ENCODE measurements at regions not wholly inside any gene's neighbourhood (a gene's known extent, or its start where the extent isn't known, plus 50 kb on each side); places are given as distances from the start of the nearest gene placed in this dataset.

DNA sequence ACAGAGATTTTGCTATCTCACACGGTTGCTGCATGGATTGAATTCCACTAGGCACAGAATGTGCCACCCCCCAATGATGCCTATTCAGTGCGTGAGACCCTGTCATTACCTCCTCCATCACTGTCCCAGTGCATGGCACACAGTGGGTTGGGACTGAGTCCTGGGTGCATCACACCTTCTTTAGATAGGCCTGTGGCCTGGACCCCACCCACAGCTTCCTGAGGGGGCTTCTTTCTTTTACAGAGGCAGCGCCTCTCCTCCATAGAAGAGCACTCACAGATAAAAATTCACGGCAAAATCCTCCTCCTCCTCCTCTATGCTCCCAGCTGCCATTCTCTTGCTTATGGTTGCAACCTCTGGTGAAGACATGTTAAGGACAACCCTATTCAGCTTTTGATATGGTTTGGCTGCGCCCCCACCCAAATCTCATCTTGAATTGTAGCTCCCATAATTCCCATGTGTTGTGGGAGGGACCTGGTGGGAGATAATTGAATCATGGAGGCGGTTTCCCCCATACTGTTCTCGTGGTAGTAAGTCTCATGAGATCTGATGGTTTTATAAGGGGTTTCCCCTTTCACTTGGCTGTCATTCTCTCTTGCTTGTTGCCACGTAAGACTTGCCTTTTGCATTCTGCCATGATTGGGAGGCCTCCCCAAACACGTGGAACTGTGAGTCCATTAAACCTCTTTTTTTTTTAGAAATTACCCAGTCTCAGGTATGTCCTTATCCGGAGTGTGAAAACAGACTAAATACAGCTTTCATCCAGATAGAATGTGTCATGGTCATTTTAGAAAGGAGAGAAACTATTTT lies 147.6 kb downstream of the KLF13 start:
- no peak for DNase-seq

DNA sequence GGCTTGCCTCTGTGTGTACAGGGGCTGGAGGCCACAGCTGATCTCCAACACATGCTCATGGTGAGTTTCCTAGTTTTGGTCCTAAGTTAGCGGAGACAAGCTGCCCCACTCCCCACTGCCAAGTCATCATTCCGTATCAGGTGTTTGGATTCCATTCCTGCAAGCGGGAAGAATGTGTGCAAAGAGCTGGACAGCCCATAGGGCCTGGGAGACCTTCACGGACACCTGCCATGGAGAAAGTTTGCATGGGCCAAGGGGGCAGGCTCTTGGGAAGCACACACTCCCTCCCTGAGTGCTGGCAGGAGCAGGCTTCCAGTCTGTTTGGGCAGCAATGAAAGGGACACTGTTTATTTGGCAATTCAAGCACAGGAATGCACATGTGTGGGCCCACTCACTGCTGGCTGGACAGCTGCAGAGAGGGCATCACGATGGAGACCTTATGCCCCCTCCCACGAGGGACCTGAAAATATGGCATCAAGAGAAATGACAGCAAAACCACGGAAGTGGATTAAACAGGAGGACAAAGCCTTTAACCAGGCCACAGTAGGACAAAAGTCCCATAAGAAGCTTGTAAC lies 149.7 kb downstream of the KLF13 start:
- no peak for DNase-seq

DNA sequence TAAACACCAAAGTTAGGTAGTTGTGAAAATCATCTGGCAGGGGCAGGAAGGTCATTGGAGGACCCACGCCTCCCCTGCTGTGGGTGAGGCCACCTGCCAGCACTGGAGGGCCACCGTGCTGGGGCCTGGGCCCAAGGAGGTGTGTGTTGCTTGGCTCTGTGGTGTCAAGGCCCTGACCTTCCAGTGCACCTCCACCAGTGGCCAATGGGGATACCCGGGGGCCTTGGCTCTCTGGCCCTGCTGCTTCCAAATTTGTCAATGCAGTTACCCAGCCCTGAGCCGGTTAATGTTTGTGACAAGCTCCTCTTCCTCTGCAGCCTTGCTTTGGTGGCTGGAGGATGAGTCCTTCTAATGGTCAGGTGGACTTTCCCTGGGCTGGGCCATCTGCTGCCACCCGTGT lies 150.2 kb downstream of the KLF13 start:
- DNase-seq, result no peak

DNA sequence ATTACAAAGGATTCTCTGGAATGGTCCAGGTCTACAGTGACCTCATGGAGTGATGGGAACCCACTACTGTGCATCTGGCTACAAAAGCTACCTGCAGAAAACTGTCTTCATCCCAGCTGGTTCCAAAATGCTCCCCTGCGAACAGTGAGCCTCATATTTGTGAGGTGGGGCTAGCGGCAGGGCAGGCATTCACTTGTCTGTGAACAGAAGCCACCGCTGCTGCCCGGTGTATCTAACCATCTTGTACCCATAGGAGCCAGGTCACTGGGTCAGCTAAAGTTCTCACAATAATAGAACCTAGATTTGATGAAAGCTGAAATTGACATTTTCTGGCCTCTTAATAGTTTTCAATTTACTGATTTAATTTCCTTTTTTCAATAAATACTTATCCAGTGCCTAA lies 150.7 kb downstream of the KLF13 start:
- no peak for DNase-seq

DNA sequence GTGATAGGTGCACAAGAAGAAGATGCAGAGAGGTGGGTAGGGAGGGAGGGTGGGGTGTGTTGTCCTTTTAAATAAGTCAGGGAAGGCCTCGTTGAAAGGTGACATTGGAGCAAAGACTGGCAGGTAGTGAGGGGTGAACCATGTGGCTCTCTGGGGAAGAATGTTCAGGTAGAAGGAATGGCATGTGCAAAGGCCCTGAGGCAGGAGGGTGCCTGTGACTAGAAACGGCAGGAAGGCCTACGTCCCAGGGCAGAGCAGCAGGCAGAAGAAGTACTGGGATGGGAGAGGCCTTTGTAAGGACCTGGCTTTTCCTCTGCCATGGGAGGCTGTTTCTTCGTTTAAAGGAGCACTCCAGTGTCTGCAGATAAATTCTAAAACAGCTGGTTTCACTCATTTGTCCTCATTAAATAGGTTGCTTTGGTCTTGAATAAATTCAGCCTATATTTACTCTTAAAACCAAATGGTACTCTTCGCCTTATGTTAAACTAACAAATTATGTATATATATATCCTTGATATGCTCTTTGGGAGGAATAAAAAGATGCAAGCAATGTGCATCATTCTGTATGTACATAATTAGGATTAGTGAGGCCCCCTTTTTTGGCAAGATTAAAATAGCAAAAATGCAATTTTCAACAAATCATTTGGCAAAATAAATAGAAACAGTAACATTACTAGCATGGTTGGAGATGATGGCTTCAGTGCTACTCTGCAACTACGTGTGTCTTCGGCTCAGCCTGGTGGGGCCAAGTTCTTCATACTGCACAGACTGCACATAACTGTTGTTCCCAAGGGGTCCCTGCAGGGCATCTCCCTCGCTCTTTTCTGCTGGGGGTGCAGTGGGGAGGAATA lies 151.4 kb downstream of the KLF13 start:
- no peak for DNase-seq

DNA sequence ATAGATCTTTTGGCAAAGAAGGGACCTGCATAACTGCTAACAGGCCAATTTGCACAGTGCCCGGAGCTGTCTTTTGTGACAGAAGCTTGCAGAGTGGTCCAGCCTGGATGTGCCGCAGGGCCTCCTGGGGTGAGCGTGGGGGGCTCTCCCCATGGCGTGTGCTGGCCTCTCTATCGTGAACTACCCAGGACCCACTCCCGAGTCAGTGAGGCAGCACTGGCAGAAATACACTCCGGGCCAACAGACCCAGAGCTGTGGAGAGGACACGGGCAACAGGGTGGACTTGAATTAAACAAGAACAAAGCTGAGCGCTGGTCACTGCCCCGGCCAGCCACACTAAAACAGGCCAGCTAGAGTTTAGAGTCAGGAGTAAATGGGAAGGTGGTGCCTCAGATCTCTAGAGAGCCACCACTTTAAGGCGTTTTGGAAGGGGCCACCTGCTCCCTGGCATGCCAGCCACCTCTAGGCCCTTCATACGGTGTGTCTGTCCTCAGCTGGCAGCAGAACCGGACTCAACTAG lies 152.1 kb downstream of the KLF13 start:
- no peak for DNase-seq

DNA sequence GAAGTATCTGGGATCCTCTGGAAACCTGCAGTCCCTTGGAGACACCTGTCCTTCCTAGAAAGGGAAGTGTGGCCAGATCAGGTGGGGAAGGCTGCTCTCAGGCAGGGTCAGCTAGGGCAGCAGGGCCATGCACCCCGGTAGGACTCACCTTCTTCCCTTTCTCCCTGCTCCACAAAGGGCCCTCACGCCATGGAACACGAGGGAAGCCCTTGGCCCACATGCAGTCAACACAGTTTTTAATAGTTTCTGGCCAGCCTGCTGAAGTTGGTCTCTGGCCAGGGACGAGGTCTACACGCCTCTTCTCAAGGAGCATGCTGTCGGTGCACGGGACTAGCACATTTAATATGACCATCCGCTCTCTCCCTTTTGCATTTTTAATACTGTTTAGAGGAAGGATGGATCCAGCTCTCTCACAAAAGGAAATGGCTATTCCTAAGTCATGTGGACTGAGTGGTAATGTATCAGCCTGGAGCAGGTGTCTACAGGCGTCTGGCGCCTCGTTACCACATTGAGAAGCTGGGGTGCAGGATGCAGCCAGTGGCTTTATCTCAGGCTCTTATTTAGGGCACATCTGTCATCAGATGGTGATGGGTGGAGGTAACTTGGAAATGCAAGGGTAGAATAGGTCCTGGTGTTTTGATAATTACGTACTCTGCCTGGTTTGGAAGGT lies 153.9 kb downstream of the KLF13 start:
- DNase-seq, result no peak

DNA sequence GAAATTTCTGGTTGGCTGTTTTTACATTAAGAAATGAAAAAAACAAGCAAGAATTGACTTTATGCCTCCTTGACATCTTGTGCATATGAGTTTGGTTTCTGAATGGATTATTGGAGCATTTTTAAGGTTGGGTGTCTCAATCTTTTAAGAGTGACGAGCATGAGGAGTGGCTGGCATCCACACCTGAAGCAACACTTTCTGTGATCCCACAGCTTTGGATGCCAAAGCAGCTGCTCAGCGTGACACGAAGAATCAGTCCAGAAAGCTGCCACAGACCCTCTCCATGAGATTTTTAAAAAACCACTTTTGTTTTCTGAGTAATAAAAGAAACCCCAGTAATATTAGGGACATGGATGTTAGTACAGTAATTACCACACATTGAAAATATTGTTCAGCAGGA lies 154.5 kb downstream of the KLF13 start:
- DNase-seq, result no peak

DNA sequence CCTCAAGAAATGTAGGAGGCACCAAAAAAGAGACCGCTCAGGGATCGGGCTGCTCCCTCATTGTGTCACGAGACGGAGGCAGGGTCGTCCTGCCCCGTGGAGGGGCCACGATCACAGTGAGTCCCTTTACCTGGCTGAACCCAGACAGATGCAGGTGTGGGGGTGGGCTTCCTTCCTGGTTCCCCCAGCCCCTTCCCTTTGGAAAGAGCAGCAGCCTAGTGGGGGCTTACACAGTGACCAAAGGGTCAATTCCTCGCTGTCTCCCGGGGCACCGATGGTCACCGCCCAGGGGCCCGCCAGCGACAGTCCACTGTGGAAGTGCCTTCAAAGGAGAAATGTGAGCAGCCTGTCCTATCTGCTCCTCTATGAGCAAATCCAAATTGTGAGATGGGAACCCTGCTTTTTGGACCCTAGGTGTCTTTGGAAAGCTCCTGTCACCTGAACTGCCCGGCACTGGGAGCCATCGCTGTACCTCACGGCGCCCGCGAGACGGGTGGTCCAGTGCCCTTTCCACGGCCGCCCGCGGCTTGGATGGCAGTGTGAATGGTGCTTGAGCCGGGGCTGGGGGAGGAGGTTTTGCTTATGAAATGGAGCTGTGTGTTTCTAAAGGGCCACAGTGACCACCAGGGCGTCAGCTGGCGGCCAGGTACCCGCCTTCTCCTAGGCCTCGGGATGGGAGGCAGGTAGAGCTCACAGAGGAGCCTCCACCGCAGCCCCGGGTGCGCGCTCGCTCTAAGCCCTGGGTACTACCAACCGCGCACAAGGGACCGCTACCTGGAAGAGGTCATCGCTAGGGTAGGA lies 155.7 kb downstream of the KLF13 start:
- DNase-seq, result no peak

DNA sequence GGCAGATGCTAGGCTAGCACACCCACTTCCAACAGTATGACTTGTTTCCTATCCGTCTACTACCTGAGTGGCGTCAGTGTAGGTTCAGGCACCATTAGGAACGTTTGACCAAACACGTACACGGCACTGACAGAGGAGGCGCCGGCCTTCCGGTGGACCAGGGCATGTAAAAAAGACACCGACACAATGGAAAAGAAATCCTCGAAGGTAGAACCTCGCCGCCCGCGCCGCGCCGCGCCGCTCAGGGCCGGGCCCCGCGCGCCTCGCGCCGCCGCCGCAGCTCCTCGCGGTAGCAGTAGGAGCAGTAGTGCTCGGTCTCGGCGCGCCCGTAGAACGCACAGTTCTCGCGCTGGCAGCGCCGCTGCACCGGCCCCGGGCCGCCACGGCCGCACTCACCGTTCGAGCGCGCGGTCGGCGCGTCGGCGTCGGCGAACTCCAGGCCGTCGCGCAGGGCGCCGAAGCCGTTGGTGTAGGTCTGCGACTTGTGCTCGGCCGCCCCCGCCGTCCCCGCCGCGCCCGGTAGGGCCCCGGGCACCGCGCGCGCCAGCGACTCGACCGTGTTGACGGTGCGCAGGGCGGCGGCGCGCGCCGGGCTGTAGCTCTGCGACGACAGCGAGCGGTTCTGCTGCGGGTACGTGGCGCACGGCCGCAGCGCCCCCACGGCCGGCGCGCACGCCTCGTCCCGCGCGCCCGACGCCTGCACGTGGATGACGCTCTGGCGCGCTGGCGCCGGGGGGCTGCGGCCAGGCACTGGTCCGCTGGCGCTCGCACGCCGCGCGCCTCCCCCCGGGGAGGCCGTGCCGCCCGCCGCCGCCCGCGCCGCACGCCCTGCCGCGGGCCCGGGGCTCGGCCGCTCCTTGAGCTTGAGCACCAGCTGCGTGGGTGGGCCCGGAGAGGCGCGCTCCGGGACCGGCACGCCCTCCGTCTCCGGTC lies 156.7 kb downstream of the KLF13 start:
- DNase-seq, result no peak

DNA sequence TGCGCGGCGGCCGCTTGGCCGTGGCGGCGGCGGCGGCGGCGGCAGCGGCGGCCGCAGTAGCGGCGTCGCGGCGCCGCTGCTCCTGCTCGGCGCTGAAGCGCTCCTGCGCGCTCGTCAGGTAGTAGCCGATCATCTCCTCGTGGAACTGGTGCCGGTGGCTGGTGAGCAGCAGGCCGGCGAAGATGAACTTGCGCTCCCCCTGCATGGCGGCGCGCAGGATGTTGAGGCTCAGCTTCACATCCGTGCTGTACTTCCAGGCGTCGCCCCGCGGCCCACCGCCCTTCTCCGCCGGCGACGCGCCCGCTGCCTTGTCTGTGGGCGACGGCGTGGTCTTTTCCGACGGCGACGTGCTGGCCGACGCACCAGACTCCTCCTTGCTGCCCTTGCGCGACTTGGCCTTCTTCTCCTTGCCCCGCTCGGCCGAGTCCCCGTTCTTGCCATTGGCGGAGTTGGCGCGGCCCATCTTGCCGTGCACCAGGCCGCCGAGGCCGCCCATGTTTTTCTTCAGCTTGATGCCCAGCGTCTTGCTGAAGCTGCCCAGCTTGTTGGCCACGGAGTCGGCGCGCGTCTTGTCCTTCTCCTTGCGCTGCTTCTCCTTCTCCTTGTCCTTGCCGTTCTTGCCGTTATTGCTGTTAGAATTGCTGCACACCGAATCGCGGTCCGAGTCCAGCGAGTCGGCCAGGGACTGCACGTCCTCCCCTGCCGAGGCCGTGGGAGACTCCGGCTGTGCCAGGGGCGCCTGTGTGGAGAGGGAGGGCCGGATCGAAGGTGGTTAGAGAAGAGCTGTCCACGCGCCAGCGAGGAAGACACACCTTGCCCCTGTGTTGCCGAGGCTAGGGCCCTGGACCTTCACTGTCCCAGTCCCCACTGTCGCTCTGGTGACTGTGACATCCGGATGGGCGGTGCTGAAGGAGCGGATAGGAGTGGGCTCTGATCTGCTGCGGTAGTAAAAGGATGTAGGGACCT lies 157.6 kb downstream of the KLF13 start:
- DNase-seq, result no peak

DNA sequence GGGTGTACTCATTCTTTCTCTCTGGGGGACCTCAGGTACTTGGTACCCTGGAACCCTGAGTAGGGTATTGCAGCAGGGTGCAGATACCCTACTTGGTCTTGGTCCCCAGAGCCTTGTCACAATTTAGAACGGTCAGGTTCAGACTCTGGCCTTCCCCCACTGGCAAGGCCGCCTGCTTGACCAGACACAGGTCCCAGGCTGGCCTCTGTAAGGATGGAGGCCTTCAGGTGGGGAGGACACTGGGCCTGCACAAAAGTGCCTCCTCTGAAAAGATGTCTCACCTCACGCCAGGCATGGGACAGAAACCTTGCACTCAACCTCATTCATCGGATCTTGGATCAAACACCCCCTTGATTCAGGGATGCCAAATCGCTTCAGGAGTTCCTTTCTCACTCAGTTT lies 158.4 kb downstream of the KLF13 start:
- DNase-seq, result no peak

DNA sequence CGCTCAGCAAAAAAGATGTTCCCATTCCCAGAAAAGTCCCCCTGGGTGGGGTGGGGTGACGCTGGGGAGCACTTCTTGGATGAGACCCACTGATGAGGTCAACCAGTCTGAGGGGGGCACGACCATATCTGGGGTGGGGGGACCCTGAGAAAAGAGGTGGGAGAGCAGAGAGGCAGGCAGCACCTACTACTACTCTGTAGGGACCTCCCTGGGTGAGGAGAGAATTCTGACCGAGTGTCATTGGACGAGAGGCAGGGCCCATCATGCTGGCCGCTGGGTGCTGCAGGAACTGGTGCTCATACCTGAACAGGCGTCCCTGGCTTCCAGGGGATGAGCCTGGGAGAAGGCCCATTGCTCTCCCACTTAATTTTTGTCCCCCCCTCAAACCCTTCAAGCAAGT lies 158.8 kb downstream of the KLF13 start:
- no peak for DNase-seq

DNA sequence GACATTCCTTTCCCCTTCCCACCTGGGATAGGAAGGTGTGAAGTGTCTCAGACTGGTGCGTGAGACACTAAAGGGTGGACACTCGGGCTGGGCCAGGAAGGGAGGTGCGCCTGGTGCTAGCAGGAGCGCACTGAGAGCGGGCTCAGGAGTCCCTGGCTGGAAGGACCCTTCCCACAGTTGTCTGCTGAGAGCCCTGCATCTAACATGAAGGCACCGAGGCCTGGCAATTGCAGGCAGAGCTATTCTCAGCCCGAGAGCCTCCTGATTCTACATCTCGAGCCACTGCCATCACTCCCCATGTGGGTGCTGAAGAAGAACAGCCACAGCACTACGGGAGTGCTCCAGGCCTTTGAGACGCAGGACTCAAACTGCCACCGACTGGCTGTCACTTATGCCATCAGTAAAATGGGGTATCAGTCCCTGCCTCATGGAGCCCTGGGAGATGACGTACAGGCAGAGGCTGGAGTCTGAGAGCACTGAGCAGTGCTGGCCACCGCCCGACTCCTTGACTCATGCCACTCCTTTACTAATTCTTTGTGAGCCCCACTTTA lies 159.4 kb downstream of the KLF13 start:
- no peak for DNase-seq

DNA sequence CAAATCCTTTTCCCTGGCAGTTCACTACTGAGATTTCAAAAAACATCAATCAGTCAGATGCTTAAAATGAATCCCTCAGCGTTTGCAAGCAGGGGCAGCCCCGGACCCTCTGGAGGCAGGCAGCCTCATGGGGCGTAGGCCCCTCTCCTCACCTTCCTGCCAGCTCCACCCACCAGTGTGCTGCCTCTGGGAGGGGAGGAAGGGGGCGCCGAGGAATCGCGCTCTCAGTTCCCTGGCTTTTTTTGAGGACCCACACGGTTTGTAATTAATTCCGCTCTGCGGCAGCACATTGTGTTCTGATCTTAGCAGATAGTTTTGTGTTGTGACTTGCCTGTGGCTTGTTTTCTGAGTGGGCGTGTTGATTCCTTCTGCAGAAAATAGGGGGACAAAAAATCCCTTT lies 159.9 kb downstream of the KLF13 start:
- DNase-seq, result no peak

DNA sequence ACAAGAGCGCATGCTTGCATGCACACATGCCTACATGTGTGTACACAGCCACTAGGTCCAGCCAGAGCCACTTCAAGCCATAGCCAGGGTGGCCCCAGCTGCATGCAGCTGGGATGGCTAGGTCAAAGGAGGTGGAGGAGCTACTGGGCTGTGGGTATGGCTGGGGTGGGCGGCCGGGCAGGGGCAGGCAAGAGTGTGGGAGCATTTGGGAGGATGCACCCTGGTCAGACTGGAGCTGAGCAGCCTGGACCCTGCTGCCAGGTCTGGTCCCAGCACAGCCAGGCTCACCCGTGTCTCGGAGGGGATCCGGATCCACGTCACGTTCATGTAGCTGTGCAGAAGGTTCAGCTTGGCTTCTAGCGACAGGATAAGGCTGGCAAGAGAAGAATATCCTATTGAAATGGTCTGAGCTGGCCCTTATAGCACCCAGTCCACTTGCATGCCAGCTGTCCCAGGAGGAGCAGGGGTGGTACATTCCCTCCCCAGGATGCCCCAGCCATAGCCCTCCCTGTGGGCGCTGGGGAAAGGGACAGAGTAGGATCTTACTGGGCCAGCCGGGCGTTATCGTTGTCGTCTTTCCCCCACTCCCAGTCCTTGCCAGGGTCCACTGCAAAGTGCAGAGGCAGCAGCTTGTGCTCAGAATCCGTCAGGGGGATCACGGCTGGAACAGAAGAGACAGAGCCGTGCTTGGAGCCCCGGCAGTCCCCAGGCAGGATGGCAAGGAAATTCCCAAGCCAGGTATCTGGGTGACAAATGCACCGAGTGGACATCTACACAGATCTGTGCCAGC lies 160.5 kb downstream of the KLF13 start:
- no peak for DNase-seq

DNA sequence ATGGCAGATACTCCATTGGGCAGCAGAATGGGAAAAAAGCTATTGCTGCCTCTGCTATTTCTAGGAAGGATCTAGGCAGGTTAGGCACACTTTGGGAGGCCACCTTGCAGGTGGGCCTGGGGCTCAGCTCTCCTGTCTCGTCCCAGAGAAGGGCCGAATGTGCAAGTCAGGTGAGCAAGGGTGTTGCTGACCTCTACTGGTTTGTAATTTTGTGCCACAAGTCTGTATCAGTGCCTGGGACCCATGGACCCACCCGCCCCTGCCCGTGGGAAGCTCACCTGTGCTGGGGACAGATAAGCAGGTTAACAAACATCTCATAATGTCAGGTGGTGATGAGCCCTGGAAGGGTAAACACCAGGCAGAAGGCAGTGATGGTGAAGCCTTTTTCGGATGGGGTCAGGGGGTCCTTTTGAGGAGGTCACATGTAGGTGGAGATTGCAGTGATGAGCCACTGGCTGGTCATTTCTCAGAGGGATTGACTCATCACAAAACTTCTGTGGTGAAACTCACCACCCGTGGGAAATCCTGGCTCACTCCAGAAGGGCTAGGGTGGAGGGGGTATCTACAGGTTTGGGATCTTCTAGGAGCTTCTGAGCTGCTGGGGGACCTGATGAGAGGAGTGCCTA lies 161.3 kb downstream of the KLF13 start:
- DNase-seq, result no peak

All from NCI-H510A treated with DMSO at 0.1 percent for 48 hours (cell line).